HCT116 (cell line): ENCODE measurements at regions not wholly inside any gene's neighbourhood (a gene's known extent, or its start where the extent isn't known, plus 50 kb on each side); places are given as distances from the start of the nearest gene placed in this dataset.
"Not testable (repeated sequence)": the region's sequence is repeated elsewhere in the genome, so short reads cannot be mapped to it uniquely, and the experiment has no call there.

Experiments used
- ATAC-seq: fragments of 200-7000 bp; cut with Tn5 transposase; 2 replicates; pipeline ENCODE4 v1.9.1; 2020; ENCODE audit warnings: mild to moderate bottlenecking, moderate library complexity
- BruUV-seq: library from RNA; stranded (reverse); fragments of 400-500 nt; replicated peaks from 2 replicates; lab custom pipeline; 2021; lab: Mats Ljungman, UMichigan
- CTCF ChIA-PET: fragments of 300-600 bp; sonication (Branson Sonifier 250); formaldehyde crosslinking; loops from one replicate; lab custom pipeline; 2021; ENCODE audit warnings: antibody characterized with exemption; lab: Charles Lee
- POLR2A ChIA-PET: fragments of 300-600, 350-600 bp; sonication (Branson Sonifier 250); formaldehyde crosslinking; loops from one replicate; lab custom pipeline; 2021; ENCODE audit warnings: antibody characterized with exemption; lab: Charles Lee
- RAD21 ChIA-PET, 2 experiments: fragments of 300-600 bp; sonication (Branson Sonifier 250); formaldehyde crosslinking; loops; one replicate each; lab custom pipeline; 2023; ENCODE audit warnings: low total read pairs in 2 of 2; ENCODE audit not compliant: uncharacterized antibody in 2 of 2, unreplicated experiment in 2 of 2, low non-redundant PET in 1 of 2; lab: Charles Lee
- DNase-seq: peaks from one replicate; pipeline ENCODE4 v3.0.0-alpha.2; 2010; ENCODE audit warnings: low read depth, low spot score
- H2AFZ ChIP-seq: fragments of 200-600 bp; shearing (Covaris generic), sonication (generic); 2 replicates; pipeline ENCODE4 v1.6.1; 2017; ENCODE audit warnings: low read depth, mixed run types, mixed read lengths, antibody characterized with exemption, low read length; ENCODE audit not compliant: poor library complexity, severe bottlenecking
- H3K27ac ChIP-seq: 2 replicates; pipeline ENCODE4 v1.5.1; 2012; ENCODE audit warnings: low read depth, low read length
- H3K27me3 ChIP-seq: fragments of 200-600 bp; sonication (generic); 2 replicates; pipeline ENCODE4 v1.6.1; 2016; ENCODE audit warnings: mixed run types, low read length, mixed read lengths; ENCODE audit not compliant: insufficient read depth
- H3K36me3 ChIP-seq, 2 experiments: fragments of 200-500 bp in 1 of 2; fragments of 200-600 bp in 1 of 2; sonication (Bioruptor generic) in 1 of 2; sonication (generic) in 1 of 2; 2 replicates each; pipeline versions ENCODE4 v1.5.1 to v1.6.1; 2014 to 2016; ENCODE audit warnings: low read length in 2 of 2, inconsistent platforms in 1 of 2, mixed read lengths in 1 of 2, mixed run types in 1 of 2; ENCODE audit not compliant: insufficient read depth in 2 of 2, control insufficient read depth in 1 of 2
- H3K4me1 ChIP-seq, 2 experiments: fragments of 200-600 bp in 1 of 2; sonication (generic) in 1 of 2; 2 replicates each; pipeline versions ENCODE4 v1.5.1 to v1.6.1; 2012 to 2017; ENCODE audit warnings: low read length in 2 of 2, inconsistent platforms in 1 of 2, mild to moderate bottlenecking in 1 of 2, mixed read lengths in 1 of 2, mixed run types in 1 of 2, moderate library complexity in 1 of 2; ENCODE audit not compliant: insufficient read depth in 2 of 2, control insufficient read depth in 1 of 2
- H3K4me2 ChIP-seq: fragments of 200-600 bp; sonication (generic); 2 replicates; pipeline ENCODE4 v1.6.1; 2017; ENCODE audit warnings: mixed run types, low read length, mixed read lengths
- H3K4me3 ChIP-seq, 2 experiments: fragments of 200-600 bp in 1 of 2; sonication (generic) in 1 of 2; replicated peaks in 1 of 2; 2 replicates each; pipeline ENCODE4 v1.5.1; 2011 to 2016; ENCODE audit warnings: low read length in 2 of 2, control low read depth in 1 of 2, low read depth in 1 of 2, mild to moderate bottlenecking in 1 of 2, mixed read lengths in 1 of 2, mixed run types in 1 of 2
- H3K79me2 ChIP-seq: fragments of 200-600 bp; sonication (generic); 2 replicates; pipeline ENCODE4 v1.6.1; 2017; ENCODE audit warnings: mild to moderate bottlenecking, mixed run types, low read length, moderate library complexity, mixed read lengths; ENCODE audit not compliant: insufficient read depth
- H3K9ac ChIP-seq: fragments of 200-600 bp; sonication (generic); 2 replicates; pipeline ENCODE4 v1.6.1; 2016; ENCODE audit warnings: low read length, mixed read lengths
- H3K9me2 ChIP-seq: fragments of 200-600 bp; sonication (generic), shearing (Covaris generic); 2 replicates; pipeline ENCODE4 v1.6.1; 2017; ENCODE audit warnings: mixed run types, mild to moderate bottlenecking, moderate library complexity; ENCODE audit not compliant: insufficient read depth
- H3K9me3 ChIP-seq, 2 experiments: fragments of 200-500 bp in 1 of 2; fragments of 200-600 bp in 1 of 2; sonication (Bioruptor generic) in 1 of 2; sonication (generic) in 1 of 2; 2 replicates each; pipeline ENCODE4 v1.6.1; 2014 to 2017; ENCODE audit warnings: low read length in 2 of 2, mixed read lengths in 2 of 2, inconsistent platforms in 1 of 2, low read depth in 1 of 2, mild to moderate bottlenecking in 1 of 2, mixed run types in 1 of 2, moderate library complexity in 1 of 2; ENCODE audit not compliant: control insufficient read depth in 1 of 2, insufficient read depth in 1 of 2
- H4K20me1 ChIP-seq: fragments of 200-600 bp; sonication (generic), shearing (Covaris generic); 2 replicates; pipeline ENCODE4 v1.6.1; 2017; ENCODE audit warnings: mixed run types, mild to moderate bottlenecking, moderate library complexity; ENCODE audit not compliant: insufficient read depth
- CBX3 ChIP-seq: IDR thresholded peaks from 2 replicates; pipeline ENCODE4 v1.6.1; 2012; ENCODE audit warnings: low read depth
- CTCF ChIP-seq, 3 experiments: fragments of 200-600 bp in 1 of 3; sonication (generic) in 1 of 3; IDR thresholded peaks in 2 of 3; conservative IDR thresholded peaks in 1 of 3; 2 replicates each; pipeline ENCODE4 v1.5.1; 2012 to 2017; ENCODE audit warnings: low read depth in 2 of 3, low read length in 2 of 3, antibody characterized with exemption in 1 of 3, borderline replicate concordance in 1 of 3, control low read depth in 1 of 3, mild to moderate bottlenecking in 1 of 3, mixed read lengths in 1 of 3, mixed run types in 1 of 3, moderate library complexity in 1 of 3; ENCODE audit not compliant: insufficient read depth in 1 of 3
- EZH2 ChIP-seq: fragments of 200-600 bp; sonication (generic); IDR thresholded peaks from 2 replicates; pipeline ENCODE4 v1.6.1; 2017; ENCODE audit warnings: antibody characterized with exemption, mixed run types
- FOSL1 ChIP-seq: IDR thresholded peaks from 2 replicates; pipeline ENCODE4 v1.6.1; 2012; ENCODE audit warnings: low read depth
- MAX ChIP-seq: IDR thresholded peaks from 2 replicates; pipeline ENCODE4 v1.6.1; 2012
- POLR2A ChIP-seq: IDR thresholded peaks from 2 replicates; pipeline ENCODE4 v1.7.0; 2011; ENCODE audit warnings: borderline replicate concordance; ENCODE audit not compliant: insufficient read depth, insufficient read length; ENCODE audit errors: extremely low read depth
- REST ChIP-seq: IDR thresholded peaks from 2 replicates; pipeline ENCODE4 v1.6.1; 2012; ENCODE audit warnings: low read depth
- SRF ChIP-seq: IDR thresholded peaks from 2 replicates; pipeline ENCODE4 v1.6.1; 2012; ENCODE audit warnings: low read depth
- YY1 ChIP-seq: IDR thresholded peaks from 2 replicates; pipeline ENCODE4 v1.6.1; 2011; ENCODE audit warnings: low read length, low read depth, moderate library complexity, mild to moderate bottlenecking; ENCODE audit not compliant: insufficient replicate concordance; ENCODE audit errors: extremely low read depth
- intact Hi-C: fragments of 100-400 bp; cut with micrococcal nuclease; formaldehyde crosslinking; loops from 2 replicates; pipeline ENCODE4 v1.10.0; 2022

- H3K36me3 ChIP-seq = no peaks in the 10 kb centered on the region
- intact Hi-C loops = no loop called here
- no peak overlapping the region for H3K27ac ChIP-seq
- H3K4me2 ChIP-seq = no peak overlapping the region
- ATAC-seq = no peak
- H2AFZ ChIP-seq = no peak overlapping the region
- no peak overlapping the region for H3K9ac ChIP-seq
- ChIA-PET CTCF (no interaction called here), RAD21 (no interaction called here), POLR2A (no interaction called here)
- no peaks in the 10 kb centered on the region for H4K20me1 ChIP-seq
- no peak for DNase-seq
- H3K9me2 ChIP-seq = no peaks in the 10 kb centered on the region
- H3K9me3 ChIP-seq = peaks cover 5 to 33% of the 10 kb centered on the region in 2 experiments; a peak in 2 of 4 replicates
- TF ChIP-seq FOSL1 = no peak
- TF ChIP-seq CTCF (IDR thresholded peaks at IDR 0.05 in 2 of 3, conservative IDR thresholded peaks at IDR 0.05 in 1 of 3; ENCODE audit: borderline replicate concordance in 1 of 3, insufficient read depth in 1 of 3, low read depth in 2 of 3, low read length in 2 of 3) = no peak
- TF ChIP-seq YY1 = no peak
- no peak for TF ChIP-seq POLR2A
- TF ChIP-seq EZH2 = no peak
- no peak for TF ChIP-seq SRF
- no peak for TF ChIP-seq CBX3
- no peaks in the 10 kb centered on the region for H3K27me3 ChIP-seq
- no TSS peak for BruUV-seq
- no peak overlapping the region for H3K4me3 ChIP-seq
- H3K79me2 ChIP-seq = no peaks in the 10 kb centered on the region
- no peaks in the 10 kb centered on the region for H3K4me1 ChIP-seq
Observed at GRCh38 chr20:55135923-55136322, 660.5 kb downstream of the DOK5 start.

GRCh38 chr20:55132523-55132922, 657.1 kb downstream of the DOK5 start:
- Histone ChIP-seq H4K20me1 (no peaks in the 10 kb centered on the region), H3K27ac (no peak overlapping the region), H3K36me3 (no peaks in the 10 kb centered on the region), H3K4me2 (no peak overlapping the region), H3K9me2 (no peaks in the 10 kb centered on the region), H3K9ac (no peak overlapping the region), H3K27me3 (no peaks in the 10 kb centered on the region), H3K9me3 (peaks cover 0 to 38% of the 10 kb centered on the region in 2 experiments; a peak in 2 of 4 replicates), H3K79me2 (no peaks in the 10 kb centered on the region), H3K4me1 (no peaks in the 10 kb centered on the region), H2AFZ (no peak overlapping the region), H3K4me3 (no peak overlapping the region)
- POLR2A ChIA-PET = no interaction called here
- intact Hi-C loops = no loop called here
- DNase-seq (no peak), ATAC-seq (no peak)
- CTCF ChIA-PET = no interaction called here
- TF ChIP-seq REST (no peak), FOSL1 (no peak), MAX (no peak)
- RAD21 ChIA-PET = no interaction called here
- BruUV-seq = no TSS peak

- H3K4me3 ChIP-seq = not testable (repeated sequence)
Observed at GRCh38 chr20:55117577-55117976, 642.2 kb downstream of the DOK5 start.

More at GRCh38 chr20:55117577-55117976, 642.2 kb downstream of the DOK5 start:
- BruUV-seq, H3K9ac ChIP-seq, H3K9me2 ChIP-seq, ATAC-seq, H3K79me2 ChIP-seq, H3K27me3 ChIP-seq, H3K4me1 ChIP-seq, H2AFZ ChIP-seq, H3K36me3 ChIP-seq, H3K4me2 ChIP-seq, POLR2A ChIA-PET, H3K27ac ChIP-seq, intact Hi-C loops, DNase-seq, CTCF ChIA-PET, H4K20me1 ChIP-seq: not testable (repeated sequence)
- RAD21 ChIA-PET = interaction anchor here in 1 of 2 experiments (0.5 kb wide), 1 partner anchor 24 kb away, joined by 5 read pairs; no protein-coding TSS in a partner anchor
- peaks cover 18 to 21% of the 10 kb centered on the region in 2 experiments; a peak in 2 of 4 replicates for H3K9me3 ChIP-seq
